NCI-H146 treated with DMSO at 0.1 percent for 48 hours (cell line): ENCODE measurements at regions not wholly inside any gene's neighbourhood (a gene's known extent, or its start where the extent isn't known, plus 50 kb on each side); places are given as distances from the start of the nearest gene placed in this dataset.
"Not testable (repeated sequence)": the region's sequence is repeated elsewhere in the genome, so short reads cannot be mapped to it uniquely, and the experiment has no call there.

ENCODE experiments used
- DNase-seq: peaks from one replicate; lab custom pipeline; 2025; ENCODE audit not compliant: unreplicated experiment; lab: John Stamatoyannopoulos, UW

DNA sequence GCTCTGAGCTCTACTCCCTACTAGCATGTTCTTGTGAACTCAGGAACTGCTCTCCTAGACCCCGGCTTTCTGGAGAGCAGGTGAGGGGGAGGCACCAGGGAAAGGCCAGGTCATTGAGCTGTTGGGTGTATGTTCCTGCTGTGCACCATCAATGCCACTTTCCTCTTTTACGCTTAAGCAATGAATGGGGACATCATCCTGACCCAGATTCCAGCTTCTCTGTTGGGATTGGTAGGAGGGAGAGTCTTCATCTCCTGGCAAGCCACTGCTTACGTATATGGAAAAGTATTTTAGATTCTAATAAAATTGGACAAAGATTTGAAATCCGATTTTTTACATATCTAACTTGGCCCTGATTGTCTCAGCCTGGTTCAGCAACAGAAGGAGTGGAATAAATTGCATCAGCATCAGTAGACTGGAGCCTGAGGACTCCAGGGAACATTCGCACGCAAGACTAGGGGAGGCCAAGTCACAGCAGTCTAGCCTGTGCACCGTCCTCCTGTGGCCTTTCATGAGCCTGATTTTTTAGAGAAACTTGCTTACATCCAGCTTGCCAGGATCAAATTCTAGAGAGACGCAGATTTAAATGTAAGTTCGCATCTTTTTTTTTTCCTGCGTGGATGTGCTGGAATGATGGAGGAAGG, 439.3 kb downstream of the RPIA start:
- DNase-seq, result not testable (repeated sequence)

DNA sequence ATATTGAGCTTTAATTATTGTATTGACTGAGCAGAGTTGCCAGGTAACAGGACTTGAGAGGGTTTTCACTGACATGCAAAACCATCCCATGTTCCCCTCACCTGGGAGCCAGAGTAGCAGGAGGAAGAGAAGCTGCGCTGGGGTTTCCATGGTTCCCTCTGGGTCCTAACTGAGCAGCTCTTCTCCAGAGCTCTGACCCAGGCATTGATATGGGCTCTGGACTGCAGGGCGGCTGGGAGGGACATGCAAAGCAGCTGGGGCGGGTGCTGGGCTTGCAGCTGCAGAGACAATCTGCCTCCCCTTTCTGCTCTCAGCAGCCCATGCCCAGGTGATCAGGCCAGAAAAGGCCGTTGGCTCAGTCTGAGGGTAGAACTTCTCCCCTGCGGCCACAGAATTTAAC, 451.5 kb downstream of the RPIA start:
- DNase-seq, result not testable (repeated sequence)

DNA sequence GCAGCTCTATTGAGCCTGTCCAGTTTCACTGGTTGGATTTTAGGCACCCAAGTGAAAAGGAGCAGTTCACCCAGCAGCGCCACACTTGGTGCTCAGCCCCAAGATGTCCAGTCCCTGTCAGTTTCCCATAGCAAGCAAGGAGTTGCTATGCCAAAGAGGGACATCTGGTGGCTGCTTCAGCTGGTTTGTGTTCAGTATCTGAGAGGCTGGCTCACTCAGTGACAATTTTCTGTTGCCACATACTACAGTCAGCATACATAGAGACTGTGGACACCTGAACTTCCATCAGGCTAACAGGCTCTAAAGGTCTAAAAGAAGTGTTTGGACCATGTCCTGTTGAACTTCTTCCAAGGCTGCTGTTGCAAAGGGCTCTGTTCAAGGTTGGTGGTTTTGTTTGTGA, 453.9 kb downstream of the RPIA start:
- not testable (repeated sequence) for DNase-seq

GRCh38 chr2:89148256-89148655, 456.8 kb downstream of the RPIA start:
- DNase-seq, result not testable (repeated sequence)

GRCh38 chr2:89151699-89152098, 460.2 kb downstream of the RPIA start:
- DNase-seq, result not testable (repeated sequence)

- not testable (repeated sequence) for DNase-seq
Measured at GRCh38 chr2:89152501-89152900, 461.0 kb downstream of the RPIA start.

- DNase-seq, result not testable (repeated sequence)
Measured at GRCh38 chr2:89153210-89153609, 461.7 kb downstream of the RPIA start.

DNA sequence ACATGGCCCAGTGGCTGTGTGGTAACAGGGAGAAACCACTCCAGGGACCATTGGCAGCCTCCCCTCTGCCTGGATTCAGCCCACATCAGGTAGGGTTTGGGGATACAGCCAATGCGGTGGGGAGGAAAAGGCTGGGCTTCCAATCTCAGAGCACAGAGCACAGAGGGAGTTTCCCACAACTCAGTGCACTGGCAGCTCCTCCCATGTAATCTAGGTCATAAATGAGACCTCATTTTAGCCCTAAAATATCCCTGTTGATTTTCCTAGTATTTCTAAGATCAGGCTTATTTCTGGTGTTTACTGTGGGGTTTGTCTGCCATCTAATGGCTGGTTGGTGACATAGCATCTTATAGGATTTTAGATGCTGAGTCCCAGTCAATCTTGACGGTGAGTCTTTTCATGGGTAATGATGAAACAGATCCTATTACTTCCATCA, 462.8 kb downstream of the RPIA start:
- not testable (repeated sequence) for DNase-seq

GRCh38 chr2:89160306-89160705, 468.8 kb downstream of the RPIA start:
- not testable (repeated sequence) for DNase-seq

GRCh38 chr2:89161626-89162025, 470.2 kb downstream of the RPIA start:
- DNase-seq, result not testable (repeated sequence)

DNA sequence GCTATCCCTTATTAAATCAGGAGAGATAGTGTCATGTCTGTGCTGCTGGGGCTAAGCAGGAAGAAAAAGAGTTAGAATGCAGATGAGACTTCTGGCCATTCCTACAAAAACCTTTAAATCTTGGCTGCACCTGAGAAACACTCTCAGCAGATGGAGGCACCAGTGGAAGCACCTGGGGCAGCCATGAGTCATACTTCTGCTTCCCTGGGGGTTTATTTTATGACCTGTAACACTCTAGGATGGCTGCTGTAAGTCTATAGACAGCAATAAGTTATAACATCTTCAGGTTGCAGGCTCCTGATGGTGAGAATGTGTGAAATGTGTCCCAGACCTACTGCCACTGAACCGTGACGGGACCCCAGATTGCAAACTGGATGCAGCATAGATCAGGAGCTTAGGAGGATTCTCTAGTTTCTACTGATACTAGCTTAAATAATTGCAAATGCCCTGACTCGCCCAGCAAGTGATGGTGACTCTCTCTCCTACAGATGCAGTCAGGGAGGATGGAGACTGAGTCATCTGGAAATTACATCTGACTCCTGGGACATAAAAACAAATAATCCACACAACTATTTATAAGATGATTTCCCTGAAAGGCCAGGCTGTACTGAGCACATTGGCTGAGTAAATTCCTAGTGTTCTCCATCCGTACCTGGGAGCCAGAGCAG, 479.2 kb downstream of the RPIA start:
- not testable (repeated sequence) for DNase-seq

GRCh38 chr2:89171174-89171519, 479.7 kb downstream of the RPIA start:
- DNase-seq, result not testable (repeated sequence)

DNA sequence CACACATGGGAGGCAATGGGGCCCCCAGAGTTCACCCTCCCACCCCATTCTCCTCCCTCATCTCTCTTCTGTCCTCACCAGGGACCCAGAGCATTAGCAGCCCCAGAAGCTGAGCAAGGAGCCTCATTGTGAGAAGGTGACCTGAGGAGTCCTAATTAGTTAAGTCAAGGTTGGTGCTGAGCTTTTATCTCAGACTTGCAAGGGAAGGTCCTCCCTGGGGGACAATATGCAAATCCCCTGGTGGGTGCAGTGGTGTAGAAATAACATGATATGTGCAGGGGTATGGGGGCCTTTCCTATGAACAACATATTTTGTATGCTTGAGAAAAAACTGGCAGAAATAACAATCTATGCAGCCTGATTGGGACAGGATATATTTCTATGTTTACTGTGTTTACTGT, 485.5 kb downstream of the RPIA start:
- not testable (repeated sequence) for DNase-seq

- not testable (repeated sequence) for DNase-seq
Measured at GRCh38 chr2:89182221-89182620, 490.7 kb downstream of the RPIA start.

DNA sequence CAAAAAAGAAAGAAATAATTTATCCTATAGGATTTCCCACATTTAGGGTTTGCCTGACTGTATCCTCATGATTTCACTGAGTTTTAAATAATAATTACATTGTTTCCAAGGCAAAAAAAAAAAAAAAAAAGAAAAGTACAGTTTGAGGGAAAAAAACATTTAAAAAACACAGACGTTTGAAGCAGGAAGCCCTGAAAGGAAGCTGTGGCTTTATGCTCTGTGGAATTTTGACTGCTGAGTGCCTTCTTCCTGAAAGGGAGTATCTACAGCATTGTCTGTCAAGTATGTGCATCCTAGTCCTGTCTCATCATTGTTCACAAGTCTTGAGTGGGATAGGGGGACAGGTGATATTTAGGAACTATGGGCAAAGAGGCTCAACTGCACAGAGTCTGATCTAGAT, 493.3 kb downstream of the RPIA start:
- DNase-seq, result not testable (repeated sequence)

DNA sequence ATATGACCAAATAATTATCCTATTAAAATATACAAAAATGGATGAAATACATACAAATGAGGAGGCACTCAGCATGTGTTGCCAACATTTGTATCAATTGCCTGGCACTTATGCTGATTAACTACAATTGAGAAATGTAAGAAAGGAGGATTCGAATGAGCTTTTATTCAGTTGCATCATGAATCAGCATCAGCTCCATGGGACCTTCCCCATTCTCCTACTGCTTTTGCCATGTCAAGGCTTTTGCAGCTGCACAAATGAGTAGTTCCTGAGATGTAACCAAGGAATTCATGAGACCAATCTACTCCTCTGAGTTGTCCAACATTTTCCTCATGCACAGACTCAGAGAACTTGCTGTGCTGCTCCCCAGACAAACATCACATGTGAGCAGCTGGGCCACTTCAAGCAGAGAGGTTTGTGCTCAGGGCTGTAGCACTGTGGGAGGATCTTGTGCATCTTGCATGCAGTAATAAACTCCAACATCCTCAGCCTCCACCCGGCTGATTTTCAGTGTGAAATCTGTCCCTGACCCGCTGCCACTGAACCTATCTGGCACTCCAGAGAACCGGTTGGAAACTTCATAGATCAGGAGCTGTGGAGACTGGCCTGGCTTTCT, 504.3 kb downstream of the RPIA start:
- DNase-seq, result not testable (repeated sequence)

DNA sequence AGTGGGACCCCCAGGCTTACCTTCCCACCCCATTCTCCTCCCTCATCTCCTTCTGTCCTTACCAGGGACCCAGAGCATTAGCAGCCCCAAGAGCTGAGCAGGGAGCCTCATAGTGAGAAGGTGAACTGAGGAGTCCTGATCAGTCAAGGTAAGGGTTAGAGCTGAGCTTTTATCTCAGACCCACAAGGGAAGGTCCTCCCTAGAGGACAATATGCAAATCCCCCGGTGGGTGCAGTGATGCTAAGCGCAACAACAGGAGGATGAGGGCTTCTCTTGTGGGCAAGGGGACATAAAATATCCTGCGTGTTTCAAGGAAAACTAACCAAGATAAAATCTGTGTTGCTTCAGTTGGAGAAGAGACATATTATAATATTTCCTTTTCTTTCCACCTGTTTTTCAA, 505.2 kb downstream of the RPIA start:
- not testable (repeated sequence) for DNase-seq

DNA sequence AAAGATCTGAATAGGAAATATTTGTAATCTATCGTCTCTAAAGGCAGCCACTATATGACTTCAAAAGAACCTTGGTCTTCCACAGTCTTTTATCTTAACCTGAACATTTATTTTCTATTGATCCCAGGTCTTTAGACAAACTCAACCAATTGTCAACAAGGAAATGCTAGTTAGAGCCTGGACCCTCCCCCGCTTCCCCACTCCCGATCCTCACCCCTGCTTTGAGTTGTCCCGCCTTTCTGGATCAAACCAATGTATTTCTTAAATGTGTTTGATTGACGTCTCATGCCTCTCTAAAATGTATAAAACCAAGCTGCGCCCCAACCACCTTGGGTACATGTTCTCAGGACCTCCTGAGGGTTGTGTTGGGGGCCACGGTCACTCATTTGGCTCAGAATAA, 506.6 kb downstream of the RPIA start:
- DNase-seq, result not testable (repeated sequence)

DNA sequence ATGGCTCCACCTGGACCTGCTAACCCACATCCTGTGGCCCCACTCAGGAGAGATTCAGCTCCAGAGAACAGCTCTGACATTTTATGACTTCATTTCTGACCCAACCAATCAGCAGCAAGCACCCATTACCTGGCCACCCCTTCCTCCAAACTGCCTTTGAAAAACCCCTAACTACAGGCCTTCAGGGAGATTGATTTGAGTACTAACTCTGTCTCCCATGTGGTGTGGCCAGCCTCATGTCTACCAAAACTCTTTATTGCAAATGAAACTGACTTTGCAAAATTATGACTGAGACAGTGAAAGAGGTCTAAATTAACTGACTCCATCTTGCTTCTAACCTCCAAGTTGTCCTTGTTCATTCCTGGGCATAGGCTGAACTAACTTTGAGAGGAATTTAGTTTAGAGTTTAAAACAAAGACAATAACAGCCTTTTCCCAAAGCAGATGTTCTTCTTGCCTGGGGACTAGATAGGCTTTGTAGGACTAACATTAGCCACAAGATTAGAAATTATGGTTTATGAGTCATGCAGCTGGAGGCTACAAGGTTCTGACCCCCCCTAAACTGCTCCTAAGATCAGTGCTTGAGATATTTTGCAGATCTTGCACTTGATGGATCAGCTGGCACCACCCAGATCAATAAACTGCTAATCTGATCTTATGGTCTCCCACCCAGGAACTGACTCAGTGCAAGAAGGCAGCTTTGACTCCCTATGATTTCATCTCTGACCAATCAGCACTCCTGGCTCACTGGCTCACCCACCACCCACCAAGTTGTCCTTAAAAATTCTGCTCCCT, 508.2 kb downstream of the RPIA start:
- DNase-seq, result not testable (repeated sequence)

DNA sequence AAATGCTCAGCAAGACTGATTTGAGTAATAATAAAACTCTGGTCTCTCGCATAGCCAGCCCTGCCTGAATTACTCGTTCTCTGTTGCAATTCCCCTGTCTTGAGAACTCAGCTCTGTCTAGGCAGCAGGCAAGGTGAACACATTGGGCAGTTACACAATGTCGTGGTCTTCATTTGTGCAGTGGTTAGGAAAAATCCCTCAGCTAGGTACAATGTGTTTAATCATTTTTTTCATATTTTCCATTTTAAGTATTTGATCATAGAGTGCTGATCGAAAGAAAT, 508.7 kb downstream of the RPIA start:
- not testable (repeated sequence) for DNase-seq

DNA sequence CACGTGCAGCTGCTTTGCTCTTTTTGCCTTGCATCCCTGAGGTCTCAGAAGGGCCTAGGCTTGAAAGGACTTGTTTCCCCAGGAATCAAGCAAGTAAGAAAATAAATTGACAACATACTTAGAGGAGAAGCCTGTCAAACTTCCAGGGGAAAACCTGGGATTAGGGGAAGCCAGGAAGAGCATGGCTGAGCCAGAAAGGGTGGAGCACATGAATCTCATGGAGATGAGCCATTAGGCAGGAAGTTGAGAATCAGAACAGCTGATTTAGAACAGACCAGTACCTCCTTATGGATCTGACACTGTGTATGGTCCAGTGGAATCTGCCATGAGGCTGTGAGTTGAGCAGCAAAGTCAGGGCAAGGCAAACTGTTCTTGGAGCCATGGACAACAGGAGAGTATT, 511.0 kb downstream of the RPIA start:
- DNase-seq, result not testable (repeated sequence)

DNA sequence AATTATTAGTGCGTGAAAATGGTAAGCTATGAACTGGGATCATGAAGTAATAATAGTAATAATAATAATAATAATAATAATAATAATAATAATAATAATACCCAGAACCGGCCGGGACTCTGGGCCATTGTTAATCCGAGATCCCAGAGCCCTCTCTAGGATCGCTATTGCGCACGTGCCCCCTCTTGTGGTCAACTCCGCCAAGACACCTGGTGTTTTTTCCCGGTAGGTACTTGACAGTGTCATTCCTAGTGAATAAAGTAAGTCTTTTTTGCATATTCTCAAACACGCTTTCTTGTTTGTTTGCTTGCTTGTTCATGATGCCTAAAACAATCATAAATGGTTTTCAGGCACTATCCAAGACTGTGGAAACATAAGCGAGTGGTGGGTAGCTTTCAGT, 513.7 kb downstream of the RPIA start:
- not testable (repeated sequence) for DNase-seq
